ENCODE measurements at regions not wholly inside any gene's neighbourhood (a gene's known extent, or its start where the extent isn't known, plus 50 kb on each side); places are given as distances from the start of the nearest gene placed in this dataset.

DNA sequence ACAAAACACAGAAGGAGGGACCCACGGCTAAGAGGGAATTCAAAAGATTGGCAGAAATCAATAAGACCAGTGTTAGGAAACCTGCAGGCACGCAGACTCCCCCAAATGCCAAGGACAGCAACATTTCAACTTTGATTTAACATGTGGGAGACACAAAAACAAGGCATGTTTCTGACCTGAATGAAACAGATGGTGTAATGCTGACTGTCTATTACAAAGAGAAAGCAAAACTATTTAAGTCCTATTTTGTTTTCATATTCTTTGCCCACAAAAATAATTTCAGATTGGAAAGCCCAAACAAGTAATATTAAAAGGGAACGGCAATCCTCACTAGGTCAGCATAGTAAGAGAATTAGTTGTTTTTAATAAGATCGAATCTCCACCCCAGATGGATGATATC, 107.9 kb downstream of the S1PR1 start:
- TF ChIP-seq, protein P1, sequence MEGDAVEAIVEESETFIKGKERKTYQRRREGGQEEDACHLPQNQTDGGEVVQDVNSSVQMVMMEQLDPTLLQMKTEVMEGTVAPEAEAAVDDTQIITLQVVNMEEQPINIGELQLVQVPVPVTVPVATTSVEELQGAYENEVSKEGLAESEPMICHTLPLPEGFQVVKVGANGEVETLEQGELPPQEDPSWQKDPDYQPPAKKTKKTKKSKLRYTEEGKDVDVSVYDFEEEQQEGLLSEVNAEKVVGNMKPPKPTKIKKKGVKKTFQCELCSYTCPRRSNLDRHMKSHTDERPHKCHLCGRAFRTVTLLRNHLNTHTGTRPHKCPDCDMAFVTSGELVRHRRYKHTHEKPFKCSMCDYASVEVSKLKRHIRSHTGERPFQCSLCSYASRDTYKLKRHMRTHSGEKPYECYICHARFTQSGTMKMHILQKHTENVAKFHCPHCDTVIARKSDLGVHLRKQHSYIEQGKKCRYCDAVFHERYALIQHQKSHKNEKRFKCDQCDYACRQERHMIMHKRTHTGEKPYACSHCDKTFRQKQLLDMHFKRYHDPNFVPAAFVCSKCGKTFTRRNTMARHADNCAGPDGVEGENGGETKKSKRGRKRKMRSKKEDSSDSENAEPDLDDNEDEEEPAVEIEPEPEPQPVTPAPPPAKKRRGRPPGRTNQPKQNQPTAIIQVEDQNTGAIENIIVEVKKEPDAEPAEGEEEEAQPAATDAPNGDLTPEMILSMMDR (IDR thresholded peaks at IDR 0.05), result no peak
- TF ChIP-seq POLR2AphosphoS5 (IDR thresholded peaks at IDR 0.05; ENCODE audit: low read depth, low read length), result no peak
- TF ChIP-seq, protein P2, sequence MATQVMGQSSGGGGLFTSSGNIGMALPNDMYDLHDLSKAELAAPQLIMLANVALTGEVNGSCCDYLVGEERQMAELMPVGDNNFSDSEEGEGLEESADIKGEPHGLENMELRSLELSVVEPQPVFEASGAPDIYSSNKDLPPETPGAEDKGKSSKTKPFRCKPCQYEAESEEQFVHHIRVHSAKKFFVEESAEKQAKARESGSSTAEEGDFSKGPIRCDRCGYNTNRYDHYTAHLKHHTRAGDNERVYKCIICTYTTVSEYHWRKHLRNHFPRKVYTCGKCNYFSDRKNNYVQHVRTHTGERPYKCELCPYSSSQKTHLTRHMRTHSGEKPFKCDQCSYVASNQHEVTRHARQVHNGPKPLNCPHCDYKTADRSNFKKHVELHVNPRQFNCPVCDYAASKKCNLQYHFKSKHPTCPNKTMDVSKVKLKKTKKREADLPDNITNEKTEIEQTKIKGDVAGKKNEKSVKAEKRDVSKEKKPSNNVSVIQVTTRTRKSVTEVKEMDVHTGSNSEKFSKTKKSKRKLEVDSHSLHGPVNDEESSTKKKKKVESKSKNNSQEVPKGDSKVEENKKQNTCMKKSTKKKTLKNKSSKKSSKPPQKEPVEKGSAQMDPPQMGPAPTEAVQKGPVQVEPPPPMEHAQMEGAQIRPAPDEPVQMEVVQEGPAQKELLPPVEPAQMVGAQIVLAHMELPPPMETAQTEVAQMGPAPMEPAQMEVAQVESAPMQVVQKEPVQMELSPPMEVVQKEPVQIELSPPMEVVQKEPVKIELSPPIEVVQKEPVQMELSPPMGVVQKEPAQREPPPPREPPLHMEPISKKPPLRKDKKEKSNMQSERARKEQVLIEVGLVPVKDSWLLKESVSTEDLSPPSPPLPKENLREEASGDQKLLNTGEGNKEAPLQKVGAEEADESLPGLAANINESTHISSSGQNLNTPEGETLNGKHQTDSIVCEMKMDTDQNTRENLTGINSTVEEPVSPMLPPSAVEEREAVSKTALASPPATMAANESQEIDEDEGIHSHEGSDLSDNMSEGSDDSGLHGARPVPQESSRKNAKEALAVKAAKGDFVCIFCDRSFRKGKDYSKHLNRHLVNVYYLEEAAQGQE (IDR thresholded peaks at IDR 0.05; ENCODE audit: insufficient read depth in 1 of 2, low read depth in 2 of 2, low read length in 1 of 2), result no peak

Measured in Panc1 (cell line).